22Rv1 (cell line): ENCODE measurements at regions not wholly inside any gene's neighbourhood (a gene's known extent, or its start where the extent isn't known, plus 50 kb on each side); places are given as distances from the start of the nearest gene placed in this dataset.
"Not testable (repeated sequence)": the region's sequence is repeated elsewhere in the genome, so short reads cannot be mapped to it uniquely, and the experiment has no call there.

Experiments used
- CTCF ChIP-seq: fragments of 450-650 bp; IDR thresholded peaks from 2 replicates; pipeline ENCODE4 v1.5.1; 2017; ENCODE audit warnings: mild to moderate bottlenecking
- ZFX ChIP-seq: fragments of 450-650 bp; IDR thresholded peaks from 2 replicates; pipeline ENCODE4 v1.6.1; 2017; ENCODE audit warnings: antibody characterized with exemption, borderline replicate concordance

- not testable (repeated sequence) for TF ChIP-seq CTCF, ZFX
Measured at GRCh38 chr9:66269024-66269423, 532.1 kb downstream of the FOXD4L4 start.
